ENCODE measurements at regions not wholly inside any gene's neighbourhood (a gene's known extent, or its start where the extent isn't known, plus 50 kb on each side); places are given as distances from the start of the nearest gene placed in this dataset.

DNA sequence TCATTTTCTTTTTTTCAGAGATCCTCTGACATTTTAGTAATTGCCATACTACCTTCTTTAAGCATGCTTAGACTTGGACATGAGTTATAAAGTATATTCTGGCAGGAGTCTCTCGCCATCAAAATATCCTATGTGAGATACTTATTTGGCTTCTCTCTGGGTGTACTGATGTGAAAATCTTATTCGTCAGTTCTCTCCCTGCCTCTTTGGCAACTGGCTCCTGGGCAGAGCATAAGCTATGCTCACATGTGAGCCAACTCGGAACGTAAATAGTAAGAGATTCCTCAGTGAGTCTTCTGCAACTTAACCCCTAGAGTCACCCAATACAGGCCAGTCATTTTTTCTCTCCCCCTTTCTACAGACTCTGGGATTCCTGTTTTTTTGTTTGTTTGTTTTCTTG, 91.6 kb downstream of the MAGEB17 start:
- TF ChIP-seq, protein P1, sequence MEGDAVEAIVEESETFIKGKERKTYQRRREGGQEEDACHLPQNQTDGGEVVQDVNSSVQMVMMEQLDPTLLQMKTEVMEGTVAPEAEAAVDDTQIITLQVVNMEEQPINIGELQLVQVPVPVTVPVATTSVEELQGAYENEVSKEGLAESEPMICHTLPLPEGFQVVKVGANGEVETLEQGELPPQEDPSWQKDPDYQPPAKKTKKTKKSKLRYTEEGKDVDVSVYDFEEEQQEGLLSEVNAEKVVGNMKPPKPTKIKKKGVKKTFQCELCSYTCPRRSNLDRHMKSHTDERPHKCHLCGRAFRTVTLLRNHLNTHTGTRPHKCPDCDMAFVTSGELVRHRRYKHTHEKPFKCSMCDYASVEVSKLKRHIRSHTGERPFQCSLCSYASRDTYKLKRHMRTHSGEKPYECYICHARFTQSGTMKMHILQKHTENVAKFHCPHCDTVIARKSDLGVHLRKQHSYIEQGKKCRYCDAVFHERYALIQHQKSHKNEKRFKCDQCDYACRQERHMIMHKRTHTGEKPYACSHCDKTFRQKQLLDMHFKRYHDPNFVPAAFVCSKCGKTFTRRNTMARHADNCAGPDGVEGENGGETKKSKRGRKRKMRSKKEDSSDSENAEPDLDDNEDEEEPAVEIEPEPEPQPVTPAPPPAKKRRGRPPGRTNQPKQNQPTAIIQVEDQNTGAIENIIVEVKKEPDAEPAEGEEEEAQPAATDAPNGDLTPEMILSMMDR (conservative IDR thresholded peaks at IDR 0.05; ENCODE audit: control insufficient read depth, insufficient read depth, low read depth, low read length): no peak
- DNase-seq (ENCODE audit: low read depth): no peak
- H3K4me3 ChIP-seq (ENCODE audit: control insufficient read depth, low read depth, low read length): no peak overlapping the region

DNA sequence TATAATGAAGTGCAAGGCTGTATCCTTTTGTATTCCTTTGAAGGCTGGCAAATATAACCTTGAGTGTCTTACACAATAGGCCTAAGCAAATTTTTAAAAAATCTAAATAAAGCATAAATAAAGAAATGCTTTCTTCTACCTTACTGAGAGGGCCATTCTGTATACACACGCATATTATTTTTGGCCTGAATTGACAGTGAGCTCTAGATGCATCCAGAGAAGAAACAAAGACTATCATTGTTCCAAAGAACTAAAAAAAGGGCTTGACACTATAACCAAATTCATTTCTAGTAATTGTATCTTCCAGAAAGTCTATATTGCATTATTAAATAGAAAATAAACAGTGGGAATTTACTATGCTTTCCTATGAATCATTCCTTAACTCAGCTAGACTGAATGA, 100.2 kb downstream of the MAGEB17 start:
- no peak overlapping the region for H3K4me3 ChIP-seq (ENCODE audit: control insufficient read depth, low read depth, low read length)
- TF ChIP-seq, protein P1 (conservative IDR thresholded peaks at IDR 0.05; ENCODE audit: control insufficient read depth, insufficient read depth, low read depth, low read length): no peak
- DNase-seq (ENCODE audit: low read depth): no peak

- H3K4me3 ChIP-seq (ENCODE audit: control insufficient read depth, low read depth, low read length): no peak overlapping the region
- TF ChIP-seq, protein P1 (conservative IDR thresholded peaks at IDR 0.05; ENCODE audit: control insufficient read depth, insufficient read depth, low read depth, low read length): no peak
- no peak for DNase-seq (ENCODE audit: low read depth)
Observed at GRCh38 chrX:16268206-16268605, 100.9 kb downstream of the MAGEB17 start.

DNA sequence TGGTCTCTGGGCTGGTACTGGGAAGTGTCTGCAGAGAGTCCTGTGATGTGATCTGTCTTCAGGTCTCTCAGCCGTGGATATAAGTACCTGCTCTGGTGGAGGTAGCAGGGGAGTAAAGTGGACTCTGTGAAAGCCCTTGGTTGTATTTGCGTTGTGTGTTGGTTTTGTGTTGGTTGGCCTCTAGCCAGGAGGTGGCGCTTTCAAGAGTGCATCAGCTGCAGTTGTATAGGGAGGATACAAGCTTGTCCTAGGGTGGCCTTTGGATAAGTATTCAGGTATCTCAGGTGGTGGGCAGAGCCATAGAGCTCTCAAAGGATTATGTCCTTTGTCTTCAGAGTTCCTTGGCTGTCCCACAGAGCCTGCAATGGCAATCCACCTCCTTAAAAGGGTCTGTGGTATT, 111.6 kb downstream of the MAGEB17 start:
- DNase-seq (ENCODE audit: low read depth): no peak
- no peak overlapping the region for H3K4me3 ChIP-seq (ENCODE audit: control insufficient read depth, low read depth, low read length)
- TF ChIP-seq, protein P1 (conservative IDR thresholded peaks at IDR 0.05; ENCODE audit: control insufficient read depth, insufficient read depth, low read depth, low read length): no peak

DNA sequence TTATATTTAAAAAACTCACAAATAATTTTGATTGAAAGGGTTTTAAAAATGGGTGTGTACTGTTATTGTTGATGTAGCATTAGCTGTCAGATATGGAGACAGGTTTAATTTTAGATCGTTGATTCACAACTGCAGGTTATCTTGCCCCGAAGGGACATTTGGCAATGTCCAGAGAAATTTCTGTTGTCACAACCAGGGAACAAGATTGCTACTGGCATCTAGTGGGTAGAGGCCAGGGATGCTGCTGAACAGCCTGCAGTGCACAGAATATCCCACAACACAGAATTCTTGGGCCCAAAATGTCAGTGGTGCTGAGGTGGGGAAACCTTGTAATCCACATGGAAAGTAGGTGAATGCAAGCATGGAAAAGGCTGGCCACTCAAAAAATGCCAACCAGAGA, 114.9 kb downstream of the MAGEB17 start:
- no peak for DNase-seq (ENCODE audit: low read depth)
- no peak overlapping the region for H3K4me3 ChIP-seq (ENCODE audit: control insufficient read depth, low read depth, low read length)
- TF ChIP-seq, protein P1 (conservative IDR thresholded peaks at IDR 0.05; ENCODE audit: control insufficient read depth, insufficient read depth, low read depth, low read length): no peak

- H3K4me3 ChIP-seq (ENCODE audit: control insufficient read depth, low read depth, low read length): no peak overlapping the region
- DNase-seq (ENCODE audit: low read depth): no peak
- TF ChIP-seq, protein P1 (conservative IDR thresholded peaks at IDR 0.05; ENCODE audit: control insufficient read depth, insufficient read depth, low read depth, low read length): no peak
Observed at GRCh38 chrX:16284842-16285241, 117.6 kb downstream of the MAGEB17 start.

DNA sequence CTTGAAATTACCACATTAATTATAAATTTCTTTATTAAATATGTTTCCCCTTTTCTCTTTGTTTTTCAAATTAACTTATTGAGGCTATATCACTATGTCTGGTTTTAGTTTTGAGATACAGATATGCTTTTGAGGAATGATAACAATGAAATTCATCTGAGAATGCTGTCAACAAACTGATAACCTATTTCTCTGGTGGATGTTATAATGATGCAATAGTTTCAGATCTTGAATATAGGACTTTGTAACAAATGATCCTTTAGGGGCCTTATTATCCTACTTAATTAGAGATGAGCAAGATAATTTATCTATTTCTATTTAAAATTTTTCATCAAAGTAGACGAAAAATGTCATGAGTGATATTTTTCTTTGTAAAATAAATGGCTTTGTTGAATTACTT, 123.7 kb downstream of the MAGEB17 start:
- no peak for DNase-seq (ENCODE audit: low read depth)
- TF ChIP-seq, protein P1 (conservative IDR thresholded peaks at IDR 0.05; ENCODE audit: control insufficient read depth, insufficient read depth, low read depth, low read length): no peak
- H3K4me3 ChIP-seq (ENCODE audit: control insufficient read depth, low read depth, low read length): no peak overlapping the region
